Liver (tissue), 3 donors: ENCODE measurements at regions not wholly inside any gene's neighbourhood (a gene's known extent, or its start where the extent isn't known, plus 50 kb on each side); places are given as distances from the start of the nearest gene placed in this dataset.
"Not testable (repeated sequence)": the region's sequence is repeated elsewhere in the genome, so short reads cannot be mapped to it uniquely, and the experiment has no call there.

Source experiments
- FOXA1 ChIP-seq: IDR thresholded peaks from 2 replicates; pipeline ENCODE4 v1.6.1; 2016; ENCODE audit warnings: antibody characterized with exemption
- GABPA ChIP-seq, 2 donors: IDR thresholded peaks in 1 of 2; conservative IDR thresholded peaks in 1 of 2; 2 replicates each; pipeline ENCODE4 v1.6.1; 2016; ENCODE audit warnings: antibody characterized with exemption in 2 of 2, mild to moderate bottlenecking in 1 of 2, moderate library complexity in 1 of 2
- HNF4G ChIP-seq: IDR thresholded peaks from 2 replicates; pipeline ENCODE4 v1.6.1; 2016; ENCODE audit warnings: antibody characterized with exemption
- JUND ChIP-seq, 2 donors: IDR thresholded peaks; 2 replicates each; pipeline ENCODE4 v1.6.1; 2016; ENCODE audit warnings: antibody characterized with exemption in 2 of 2
- MAX ChIP-seq: IDR thresholded peaks from 2 replicates; pipeline ENCODE4 v1.6.1; 2016; ENCODE audit warnings: antibody characterized with exemption
- NR2F2 ChIP-seq: IDR thresholded peaks from 2 replicates; pipeline ENCODE4 v1.6.1; 2016; ENCODE audit warnings: antibody characterized with exemption
- RAD21 ChIP-seq, 2 donors: IDR thresholded peaks; 2 replicates each; pipeline ENCODE4 v1.6.1; 2016; ENCODE audit warnings: antibody characterized with exemption in 2 of 2, mild to moderate bottlenecking in 2 of 2
- SP1 ChIP-seq: IDR thresholded peaks from 2 replicates; pipeline ENCODE4 v1.6.1; 2018; ENCODE audit warnings: antibody characterized with exemption, mild to moderate bottlenecking
- TAF1 ChIP-seq: conservative IDR thresholded peaks from 2 replicates; pipeline ENCODE4 v1.6.1; 2016; ENCODE audit warnings: antibody characterized with exemption, mild to moderate bottlenecking
- YY1 ChIP-seq: IDR thresholded peaks from 2 replicates; pipeline ENCODE4 v1.6.1; 2016; ENCODE audit warnings: antibody characterized with exemption, mild to moderate bottlenecking
- ZBTB33 ChIP-seq: IDR thresholded peaks from 2 replicates; pipeline ENCODE4 v1.6.1; 2016; ENCODE audit warnings: antibody characterized with exemption
- TF ChIP-seq, protein P1 (sequence below): IDR thresholded peaks from 2 replicates; pipeline ENCODE4 v1.6.1; 2016; ENCODE audit warnings: antibody characterized with exemption
- TF ChIP-seq, protein P2 (sequence below): fragments of 150-350 bp; IDR thresholded peaks from 2 replicates; pipeline ENCODE4 v1.5.1; 2017; ENCODE audit warnings: improper control_type of control experiment, low read depth, low read length; ENCODE audit not compliant: missing input control
- TF ChIP-seq, protein P3 (sequence below): IDR thresholded peaks from 2 replicates; pipeline ENCODE4 v1.6.1; 2016; ENCODE audit warnings: antibody characterized with exemption, mild to moderate bottlenecking
- donor health status: healthy.
- donor health status: healthy.

GRCh38 chr12:116666829-116667228, 71.0 kb downstream of the SPRING1 start:
- TF ChIP-seq, protein P1, sequence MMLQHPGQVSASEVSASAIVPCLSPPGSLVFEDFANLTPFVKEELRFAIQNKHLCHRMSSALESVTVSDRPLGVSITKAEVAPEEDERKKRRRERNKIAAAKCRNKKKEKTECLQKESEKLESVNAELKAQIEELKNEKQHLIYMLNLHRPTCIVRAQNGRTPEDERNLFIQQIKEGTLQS: not testable (repeated sequence)
- TF ChIP-seq RAD21 (IDR thresholded peaks at IDR 0.05); JUND (IDR thresholded peaks at IDR 0.05); SP1; GABPA (IDR thresholded peaks at IDR 0.05 in 1 of 2, conservative IDR thresholded peaks at IDR 0.05 in 1 of 2); TAF1; YY1; HNF4G; NR2F2; FOXA1; ZBTB33; MAX: not testable (repeated sequence)
- TF ChIP-seq, protein P2, sequence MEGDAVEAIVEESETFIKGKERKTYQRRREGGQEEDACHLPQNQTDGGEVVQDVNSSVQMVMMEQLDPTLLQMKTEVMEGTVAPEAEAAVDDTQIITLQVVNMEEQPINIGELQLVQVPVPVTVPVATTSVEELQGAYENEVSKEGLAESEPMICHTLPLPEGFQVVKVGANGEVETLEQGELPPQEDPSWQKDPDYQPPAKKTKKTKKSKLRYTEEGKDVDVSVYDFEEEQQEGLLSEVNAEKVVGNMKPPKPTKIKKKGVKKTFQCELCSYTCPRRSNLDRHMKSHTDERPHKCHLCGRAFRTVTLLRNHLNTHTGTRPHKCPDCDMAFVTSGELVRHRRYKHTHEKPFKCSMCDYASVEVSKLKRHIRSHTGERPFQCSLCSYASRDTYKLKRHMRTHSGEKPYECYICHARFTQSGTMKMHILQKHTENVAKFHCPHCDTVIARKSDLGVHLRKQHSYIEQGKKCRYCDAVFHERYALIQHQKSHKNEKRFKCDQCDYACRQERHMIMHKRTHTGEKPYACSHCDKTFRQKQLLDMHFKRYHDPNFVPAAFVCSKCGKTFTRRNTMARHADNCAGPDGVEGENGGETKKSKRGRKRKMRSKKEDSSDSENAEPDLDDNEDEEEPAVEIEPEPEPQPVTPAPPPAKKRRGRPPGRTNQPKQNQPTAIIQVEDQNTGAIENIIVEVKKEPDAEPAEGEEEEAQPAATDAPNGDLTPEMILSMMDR: not testable (repeated sequence)
- TF ChIP-seq, protein P3, sequence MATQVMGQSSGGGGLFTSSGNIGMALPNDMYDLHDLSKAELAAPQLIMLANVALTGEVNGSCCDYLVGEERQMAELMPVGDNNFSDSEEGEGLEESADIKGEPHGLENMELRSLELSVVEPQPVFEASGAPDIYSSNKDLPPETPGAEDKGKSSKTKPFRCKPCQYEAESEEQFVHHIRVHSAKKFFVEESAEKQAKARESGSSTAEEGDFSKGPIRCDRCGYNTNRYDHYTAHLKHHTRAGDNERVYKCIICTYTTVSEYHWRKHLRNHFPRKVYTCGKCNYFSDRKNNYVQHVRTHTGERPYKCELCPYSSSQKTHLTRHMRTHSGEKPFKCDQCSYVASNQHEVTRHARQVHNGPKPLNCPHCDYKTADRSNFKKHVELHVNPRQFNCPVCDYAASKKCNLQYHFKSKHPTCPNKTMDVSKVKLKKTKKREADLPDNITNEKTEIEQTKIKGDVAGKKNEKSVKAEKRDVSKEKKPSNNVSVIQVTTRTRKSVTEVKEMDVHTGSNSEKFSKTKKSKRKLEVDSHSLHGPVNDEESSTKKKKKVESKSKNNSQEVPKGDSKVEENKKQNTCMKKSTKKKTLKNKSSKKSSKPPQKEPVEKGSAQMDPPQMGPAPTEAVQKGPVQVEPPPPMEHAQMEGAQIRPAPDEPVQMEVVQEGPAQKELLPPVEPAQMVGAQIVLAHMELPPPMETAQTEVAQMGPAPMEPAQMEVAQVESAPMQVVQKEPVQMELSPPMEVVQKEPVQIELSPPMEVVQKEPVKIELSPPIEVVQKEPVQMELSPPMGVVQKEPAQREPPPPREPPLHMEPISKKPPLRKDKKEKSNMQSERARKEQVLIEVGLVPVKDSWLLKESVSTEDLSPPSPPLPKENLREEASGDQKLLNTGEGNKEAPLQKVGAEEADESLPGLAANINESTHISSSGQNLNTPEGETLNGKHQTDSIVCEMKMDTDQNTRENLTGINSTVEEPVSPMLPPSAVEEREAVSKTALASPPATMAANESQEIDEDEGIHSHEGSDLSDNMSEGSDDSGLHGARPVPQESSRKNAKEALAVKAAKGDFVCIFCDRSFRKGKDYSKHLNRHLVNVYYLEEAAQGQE: not testable (repeated sequence)
